SHP77 (cell line): ENCODE measurements at regions not wholly inside any gene's neighbourhood (a gene's known extent, or its start where the extent isn't known, plus 50 kb on each side); places are given as distances from the start of the nearest gene placed in this dataset.
"Not testable (repeated sequence)": the region's sequence is repeated elsewhere in the genome, so short reads cannot be mapped to it uniquely, and the experiment has no call there.

Source experiments
- DNase-seq, 2 experiments: peaks; one replicate each; lab custom pipeline; 2025; lab: John Stamatoyannopoulos, UW

DNA sequence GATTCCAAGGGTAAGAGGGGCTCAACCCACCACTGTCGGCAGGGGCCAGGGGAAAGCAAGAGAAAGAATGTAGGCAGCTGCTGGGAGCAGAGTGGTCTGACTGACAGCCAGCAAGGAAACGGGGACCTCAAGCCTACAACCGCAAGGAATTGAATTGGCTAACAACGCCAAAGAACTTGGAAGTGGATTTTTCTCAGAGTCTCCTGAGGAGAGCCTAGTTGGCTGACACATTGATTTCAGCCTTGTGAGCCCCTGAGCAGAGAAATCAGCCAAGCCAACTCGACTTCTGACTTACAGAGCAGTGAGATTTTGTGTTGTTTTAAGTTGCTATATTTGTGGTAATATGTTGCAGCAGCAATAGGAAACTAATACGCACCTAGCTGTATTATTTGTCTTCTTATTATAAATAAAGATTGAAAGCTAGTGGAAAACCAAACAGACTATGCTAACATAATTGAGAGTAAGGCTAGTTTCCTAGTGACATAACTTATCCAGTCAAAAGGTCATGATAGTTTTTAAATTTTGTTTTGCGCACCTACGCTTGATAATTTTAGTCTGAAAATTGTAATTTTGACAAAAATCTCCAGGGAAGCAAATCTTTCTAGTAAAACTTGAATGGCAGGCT, 145.8 kb upstream of the HCCS start:
- DNase-seq: no peak

DNA sequence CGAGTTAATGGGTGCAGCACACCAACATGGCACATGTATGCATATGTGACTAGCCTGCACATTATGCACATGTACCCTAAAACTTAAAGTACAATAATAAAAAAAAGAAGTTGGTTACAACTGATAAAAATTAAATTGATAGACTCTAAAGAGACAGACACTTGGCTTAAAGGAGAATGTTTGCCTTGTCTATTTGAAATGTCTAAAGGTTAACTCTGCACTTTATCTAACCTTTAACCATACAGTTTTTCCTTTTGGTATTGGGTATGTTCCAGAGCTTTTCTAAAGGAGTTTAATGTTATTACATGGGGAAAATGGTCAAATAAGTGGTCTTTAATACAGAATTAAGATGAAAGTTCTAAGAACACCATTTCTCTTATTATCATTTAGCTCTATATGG, 145.1 kb upstream of the HCCS start:
- DNase-seq: no peak

GRCh38 chrX:10971176-10971575, 140.0 kb upstream of the HCCS start:
- no peak for DNase-seq

GRCh38 chrX:10971759-10972158, 139.4 kb upstream of the HCCS start:
- no peak for DNase-seq

DNA sequence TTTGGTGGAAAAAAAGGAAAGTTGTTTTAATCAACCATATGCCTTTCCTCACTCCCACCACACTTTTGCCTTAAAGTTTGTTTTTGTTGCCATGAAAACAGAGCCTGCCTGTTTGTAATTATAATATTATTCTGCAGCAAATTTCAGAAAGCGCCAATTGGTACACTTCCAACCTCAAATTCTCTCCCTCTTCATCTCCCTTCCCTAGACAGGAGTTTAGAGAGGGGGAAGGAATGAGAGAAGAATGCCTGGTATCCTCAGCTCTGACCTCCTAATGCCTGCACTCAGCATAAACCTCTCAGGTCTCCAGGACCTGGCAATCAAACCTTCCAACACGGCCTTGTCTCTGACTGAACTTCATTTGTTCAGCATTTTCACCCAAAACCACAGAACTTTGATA, 138.4 kb upstream of the HCCS start:
- no peak for DNase-seq

DNA sequence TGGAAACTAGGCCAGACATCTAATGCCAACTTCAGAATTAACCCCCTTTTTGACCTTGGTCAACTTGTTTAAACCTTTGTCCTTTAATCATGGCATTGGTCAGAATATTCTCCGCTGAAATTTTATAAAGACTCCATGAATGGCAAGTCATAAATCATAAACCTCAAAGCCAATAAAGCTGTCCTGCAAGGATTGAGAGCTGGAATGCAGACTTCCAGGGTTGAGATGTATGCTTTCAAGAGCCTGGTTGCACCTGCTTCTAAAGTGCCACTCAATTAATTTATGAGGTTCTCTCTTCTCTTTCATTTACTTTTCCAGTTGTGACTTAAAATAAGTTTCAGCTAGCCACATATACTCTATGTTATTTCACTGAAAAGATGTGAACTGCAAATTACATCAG, 136.2 kb upstream of the HCCS start:
- no peak for DNase-seq

- DNase-seq: no peak
These were observed 131.2 kb upstream of the HCCS start for GRCh38 chrX:10979956-10980355.

GRCh38 chrX:10981506-10981905, 129.6 kb upstream of the HCCS start:
- DNase-seq: no peak

DNA sequence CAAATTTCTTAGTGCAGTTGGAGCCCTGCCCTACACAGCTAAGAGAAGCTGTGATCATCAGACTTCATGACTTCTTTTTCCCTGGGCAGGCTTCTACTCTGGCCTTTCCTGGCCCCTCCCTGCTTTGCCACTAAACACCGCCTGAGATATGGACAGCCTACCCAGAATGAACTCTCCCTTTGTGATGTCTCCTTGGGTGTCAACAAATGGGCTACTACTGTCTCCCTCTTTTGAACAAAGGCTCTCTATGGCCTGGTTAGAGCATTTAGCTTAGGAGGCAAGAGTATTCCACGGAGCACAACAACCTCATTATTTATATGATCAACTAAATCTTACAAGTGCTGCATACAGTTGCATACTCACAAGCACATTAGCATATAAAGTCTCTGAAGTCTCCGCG, 127.6 kb upstream of the HCCS start:
- no peak for DNase-seq

DNA sequence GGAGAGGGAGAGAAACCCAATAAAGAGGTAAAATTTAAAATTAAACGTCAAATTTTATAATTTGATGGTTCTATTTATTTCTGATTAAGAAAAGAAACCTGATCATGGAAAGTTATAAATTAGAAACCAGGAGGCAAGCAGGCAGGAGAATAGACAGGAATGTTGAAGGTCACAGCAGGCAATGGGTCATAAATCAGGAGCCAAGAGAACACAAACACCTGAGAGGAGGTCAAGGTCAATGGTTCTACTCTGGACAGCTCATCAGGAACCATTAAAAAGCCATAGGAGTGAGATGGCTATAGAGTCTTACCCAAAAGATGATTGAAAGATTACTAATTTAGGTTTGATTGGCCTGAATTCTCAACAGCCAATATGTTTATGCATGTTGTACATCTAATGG, 126.9 kb upstream of the HCCS start:
- no peak for DNase-seq

DNA sequence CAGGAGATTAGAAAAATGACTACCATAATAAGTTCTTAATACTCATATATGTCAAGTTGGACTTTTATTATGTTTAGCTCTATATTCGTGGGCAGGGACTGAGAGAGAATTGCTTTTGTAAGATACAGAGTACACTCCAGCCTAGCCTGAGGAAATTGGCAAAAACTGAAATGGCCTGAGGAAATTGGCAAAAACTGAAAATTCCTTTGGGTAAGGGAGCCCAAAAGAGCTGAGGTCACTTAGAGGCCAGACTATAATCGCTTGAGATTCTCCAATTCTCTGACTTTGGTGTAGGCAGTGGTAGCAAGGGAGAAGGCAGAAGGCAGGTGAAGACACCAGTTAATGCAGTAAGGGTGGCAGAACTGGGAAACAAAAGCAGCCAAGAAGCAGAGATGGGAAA, 124.5 kb upstream of the HCCS start:
- no peak for DNase-seq

- no peak for DNase-seq
These were observed 122.5 kb upstream of the HCCS start for GRCh38 chrX:10988653-10989052.

GRCh38 chrX:10989386-10989785, 121.7 kb upstream of the HCCS start:
- no peak for DNase-seq

GRCh38 chrX:10990418-10990817, 120.7 kb upstream of the HCCS start:
- DNase-seq: no peak

- DNase-seq: no peak
These were observed 120.2 kb upstream of the HCCS start for GRCh38 chrX:10990976-10991375.

GRCh38 chrX:10992110-10992509, 119.0 kb upstream of the HCCS start:
- no peak for DNase-seq

GRCh38 chrX:11007076-11007475, 104.1 kb upstream of the HCCS start:
- not testable (repeated sequence) for DNase-seq

DNA sequence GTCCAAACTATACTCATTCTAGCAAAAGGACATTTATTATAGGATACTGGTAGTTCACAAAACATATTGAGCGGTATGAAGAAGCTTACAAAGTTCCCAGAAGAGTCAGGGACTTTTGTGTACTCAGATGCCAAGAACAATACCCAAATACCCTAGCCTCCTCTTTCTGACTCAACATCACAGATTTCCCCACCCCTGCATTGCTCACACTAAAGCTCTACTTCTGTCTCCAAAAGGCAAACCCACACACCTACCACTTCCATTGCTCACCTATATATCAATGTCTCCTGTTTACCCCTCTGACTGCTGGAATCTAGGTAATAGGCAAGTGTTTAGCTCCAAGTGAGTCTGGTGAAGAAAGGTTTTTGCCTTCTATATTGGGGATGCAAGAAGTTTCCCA, 100.7 kb upstream of the HCCS start:
- no peak for DNase-seq

- DNase-seq: no peak
These were observed 94.4 kb upstream of the HCCS start for GRCh38 chrX:11016728-11017127.

- DNase-seq: not testable (repeated sequence)
These were observed 88.5 kb upstream of the HCCS start for GRCh38 chrX:11022588-11022987.

DNA sequence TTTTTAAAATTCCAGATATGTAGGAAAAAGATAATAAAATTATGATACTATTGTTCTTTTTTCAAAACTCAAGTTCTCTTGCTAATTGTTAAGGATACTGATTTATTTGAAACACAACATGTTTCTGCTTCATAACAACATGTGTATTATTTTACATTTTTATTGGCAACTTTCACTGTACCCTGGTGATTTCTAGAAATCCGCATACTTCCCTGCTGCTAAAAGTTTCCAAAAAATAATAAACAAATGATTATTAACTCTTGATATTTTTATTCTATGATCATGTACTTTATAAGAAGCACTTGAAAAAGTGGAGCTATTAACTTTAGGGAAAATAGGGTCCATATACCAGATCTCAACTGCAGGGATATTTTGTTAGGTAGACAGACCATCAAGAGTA, 71.2 kb upstream of the HCCS start:
- DNase-seq: no peak

DNA sequence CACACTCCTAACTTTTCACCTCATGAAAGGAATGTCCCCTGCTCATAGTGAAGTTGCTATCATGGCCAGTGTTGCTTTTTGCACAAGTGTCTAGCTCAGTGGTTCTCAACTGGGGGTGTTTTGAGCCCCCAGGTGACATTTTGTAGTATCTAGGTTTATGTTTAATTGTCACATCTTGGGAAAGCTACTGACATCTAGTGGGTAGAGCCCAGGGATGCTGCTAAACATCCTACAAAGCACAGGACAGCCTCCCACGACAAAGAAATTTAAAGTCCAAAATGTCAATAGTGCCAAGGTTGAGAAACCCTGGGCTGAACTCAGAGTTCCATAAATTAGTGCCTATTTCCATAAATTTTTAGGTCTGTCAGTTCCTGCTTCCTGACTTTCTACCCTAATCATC, 70.7 kb upstream of the HCCS start:
- DNase-seq: no peak

DNA sequence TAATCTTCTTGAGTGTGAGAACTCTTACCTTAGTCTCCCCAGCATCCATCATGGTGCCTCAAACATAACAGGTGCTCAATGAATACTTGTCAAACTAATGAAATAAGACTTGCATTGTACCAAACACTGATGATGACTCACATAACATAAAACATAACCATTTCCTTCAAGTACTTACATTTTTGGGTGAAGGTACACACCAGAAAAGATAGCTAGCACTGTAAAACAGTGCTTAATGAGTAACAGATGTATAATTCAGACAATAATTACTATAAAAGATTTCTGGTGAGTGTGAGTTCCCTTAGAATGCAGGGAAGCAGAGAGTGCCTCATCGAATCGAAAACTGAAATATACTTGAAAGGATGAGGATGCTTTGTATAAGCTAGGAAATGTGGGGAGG, 70.1 kb upstream of the HCCS start:
- DNase-seq: no peak

DNA sequence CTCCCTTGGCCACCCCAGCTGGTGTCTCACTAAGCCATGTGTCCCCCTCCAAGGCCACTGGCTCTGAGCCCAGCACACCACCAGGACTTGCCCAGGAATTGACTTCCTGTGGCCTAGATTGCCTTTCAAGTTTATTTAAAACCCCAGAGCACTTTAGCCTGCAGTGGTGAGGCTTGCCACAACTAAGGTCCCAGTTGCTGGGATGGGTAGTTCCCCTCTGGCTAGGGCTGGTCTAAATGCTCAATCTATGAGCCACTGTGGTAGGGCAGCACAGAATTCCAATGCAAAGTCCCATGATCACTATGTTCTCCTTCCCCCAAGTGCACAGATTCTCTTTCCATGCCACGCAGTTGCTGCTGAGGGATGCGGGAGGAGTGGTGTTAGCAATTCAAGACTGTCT, 61.1 kb upstream of the HCCS start:
- DNase-seq: no peak

DNA sequence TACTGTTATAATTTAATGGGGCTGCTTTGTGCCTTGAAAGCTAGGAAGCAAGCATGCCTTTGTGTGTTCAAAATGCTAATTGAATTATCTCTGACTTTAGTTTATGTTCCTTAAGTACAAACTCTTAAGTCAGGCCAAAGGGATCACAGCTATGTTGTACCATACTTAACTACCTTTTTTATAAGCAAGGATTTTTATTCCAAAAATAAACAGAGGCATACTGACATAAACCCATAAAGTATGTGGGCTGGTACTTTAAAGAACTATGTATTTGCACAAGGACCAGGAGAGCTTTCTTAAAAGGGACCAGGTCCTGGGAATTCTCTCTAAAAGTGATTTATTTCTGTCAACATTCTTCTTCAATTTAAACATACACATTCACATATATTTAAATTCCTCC, 57.8 kb upstream of the HCCS start:
- DNase-seq: no peak
